ENCODE measurements at regions not wholly inside any gene's neighbourhood (a gene's known extent, or its start where the extent isn't known, plus 50 kb on each side); places are given as distances from the start of the nearest gene placed in this dataset.

DNA sequence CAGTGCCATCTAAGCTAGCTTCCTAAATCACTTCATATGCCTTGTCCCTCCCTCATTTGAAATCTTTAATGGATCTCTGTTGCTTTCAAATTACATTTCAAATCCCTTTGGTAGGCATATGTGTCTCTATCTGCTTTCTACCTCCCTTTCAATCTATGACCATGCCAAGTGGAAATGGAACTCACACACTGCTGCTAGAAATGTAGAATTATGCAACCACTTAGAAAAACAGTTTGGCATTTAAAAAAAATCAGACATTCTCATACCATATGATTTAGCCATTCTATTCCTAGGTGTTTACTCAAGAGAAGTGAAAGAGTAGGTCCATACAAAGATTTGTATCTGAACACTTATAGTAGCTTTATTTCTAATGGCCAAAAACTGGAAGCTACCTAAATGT, 413.5 kb upstream of the INTU start:
- Mint-ChIP-seq H3K4me3 (no peak overlapping the region), H3K27me3 (no peaks in the 10 kb centered on the region), H3K36me3 (no peaks in the 10 kb centered on the region), H3K27ac (no peak overlapping the region), H3K9me3 (peaks cover 9 to 11% of the 10 kb centered on the region in 2 donors), H3K4me1 (no peaks in the 10 kb centered on the region)
- ATAC-seq (replicated peaks): no peak
- no peak for DNase-seq

DNA sequence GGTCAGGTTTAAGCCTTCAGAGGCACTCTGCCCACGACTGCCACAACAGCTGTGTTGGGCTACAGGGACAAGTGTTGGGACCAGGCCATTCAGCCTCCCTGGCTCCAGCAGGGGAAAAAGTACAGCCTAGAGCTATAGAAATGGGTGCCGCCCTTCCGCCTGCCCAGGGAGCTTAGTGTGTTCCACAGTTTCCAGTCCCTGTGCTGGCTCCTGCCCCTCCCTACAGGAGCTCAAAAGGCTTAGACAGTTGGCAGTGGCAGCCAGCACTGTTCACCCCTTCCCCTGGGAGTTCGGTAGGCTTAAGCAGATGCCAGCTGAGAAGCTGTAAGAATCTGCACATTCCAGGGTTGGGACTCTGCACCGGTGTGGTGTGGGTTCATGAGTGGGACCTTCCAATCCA, 408.2 kb upstream of the INTU start:
- no peak overlapping the region for H3K27ac Mint-ChIP-seq

GRCh38 chr4:127229855-127230608, 402.7 kb upstream of the INTU start:
- no peak for ATAC-seq (replicated peaks)
- Mint-ChIP-seq H3K4me3 (no peak overlapping the region), H3K27ac (no peak overlapping the region), H3K4me1 (no peaks in the 10 kb centered on the region), H3K36me3 (no peaks in the 10 kb centered on the region), H3K27me3 (no peaks in the 10 kb centered on the region), H3K9me3 (peaks cover 0 to 4% of the 10 kb centered on the region in 2 donors)
- no peak for DNase-seq

More for the DNA sequence above, 408.2 kb upstream of the INTU start:
- Mint-ChIP-seq H3K9me3 (peaks cover 2 to 3% of the 10 kb centered on the region in 2 donors), H3K36me3 (no peaks in the 10 kb centered on the region), H3K4me3 (no peak overlapping the region), H3K4me1 (no peaks in the 10 kb centered on the region), H3K27me3 (no peaks in the 10 kb centered on the region)
- ATAC-seq (replicated peaks) (no peak), DNase-seq (no peak)

GRCh38 chr4:127236889-127237288, 395.9 kb upstream of the INTU start:
- ATAC-seq (replicated peaks) (no peak), DNase-seq (no peak)
- Mint-ChIP-seq H3K36me3 (no peaks in the 10 kb centered on the region), H3K4me3 (no peak overlapping the region), H3K27ac (no peak overlapping the region), H3K9me3 (no peaks in the 10 kb centered on the region), H3K27me3 (no peaks in the 10 kb centered on the region), H3K4me1 (no peaks in the 10 kb centered on the region)

DNA sequence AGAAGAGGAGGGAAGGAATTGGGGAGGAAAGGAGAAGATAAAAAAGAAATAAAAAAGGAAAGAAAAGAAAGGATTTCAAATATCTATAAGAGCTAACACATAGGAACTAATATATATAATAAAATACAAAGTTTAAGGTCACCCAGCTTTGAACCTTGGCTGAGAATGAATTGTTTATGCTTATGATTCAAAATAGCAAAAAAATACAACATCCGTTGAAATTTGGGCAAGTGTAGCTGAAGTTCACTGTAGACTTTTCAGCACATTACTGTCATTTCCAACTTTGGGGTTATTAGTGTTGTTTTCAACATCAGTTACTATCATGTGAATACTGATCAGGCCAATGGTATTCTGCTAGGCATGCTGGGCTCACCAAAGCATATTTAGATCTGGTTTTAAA, 395.2 kb upstream of the INTU start:
- no peak overlapping the region for H3K27ac Mint-ChIP-seq
- no peak for ATAC-seq (replicated peaks)
- H3K4me3 Mint-ChIP-seq: no peak overlapping the region
- DNase-seq: no peak
- H3K4me1 Mint-ChIP-seq: no peaks in the 10 kb centered on the region
- no peaks in the 10 kb centered on the region for H3K27me3 Mint-ChIP-seq
- no peaks in the 10 kb centered on the region for H3K36me3 Mint-ChIP-seq
- no peaks in the 10 kb centered on the region for H3K9me3 Mint-ChIP-seq

GRCh38 chr4:127238956-127239475, 393.7 kb upstream of the INTU start:
- Mint-ChIP-seq H3K27ac (no peak overlapping the region), H3K4me1 (no peaks in the 10 kb centered on the region), H3K4me3 (no peak overlapping the region), H3K27me3 (no peaks in the 10 kb centered on the region), H3K36me3 (no peaks in the 10 kb centered on the region), H3K9me3 (peaks cover 0 to 2% of the 10 kb centered on the region in 2 donors)
- ATAC-seq (replicated peaks) (no peak), DNase-seq (no peak)

DNA sequence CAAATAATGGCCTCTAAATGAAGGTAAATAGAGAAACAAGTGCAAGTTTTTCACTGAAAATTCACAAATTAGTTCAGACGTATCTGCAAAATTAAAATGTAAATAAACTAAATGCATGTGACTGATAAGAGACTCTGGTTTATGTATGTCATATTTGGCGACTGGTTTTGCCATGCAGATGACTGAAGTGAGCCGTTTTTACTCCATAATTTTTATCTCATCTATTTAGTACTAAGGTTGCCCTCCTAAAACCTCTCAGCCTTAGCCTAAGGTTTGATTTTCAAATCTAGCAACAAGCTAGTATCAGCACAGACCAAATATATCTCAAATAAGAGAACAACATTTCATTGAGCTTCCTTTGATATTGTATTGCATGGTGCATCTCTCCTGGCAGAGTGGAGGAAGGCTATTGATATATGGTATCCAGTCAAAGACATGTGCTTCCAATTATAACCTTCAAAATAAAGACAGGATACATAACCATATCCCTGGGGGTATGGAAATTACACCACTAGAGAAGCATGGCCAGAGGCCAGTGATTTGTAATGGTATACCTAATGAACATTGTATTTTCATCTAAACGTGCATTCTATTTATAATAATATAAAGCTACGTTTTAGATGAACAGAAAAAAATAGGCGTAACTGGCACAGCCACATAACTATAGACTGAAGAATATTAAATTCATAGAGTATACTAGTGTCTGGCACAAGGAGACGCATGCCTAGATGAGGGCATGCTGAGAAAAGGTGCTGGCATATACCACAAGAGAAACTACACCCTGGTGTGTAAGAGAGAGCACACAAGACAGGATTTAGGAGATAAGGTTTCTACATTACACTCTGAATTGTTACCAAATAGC, 392.6 kb upstream of the INTU start:
- ATAC-seq (replicated peaks) (no peak), DNase-seq (no peak)
- Mint-ChIP-seq H3K27ac (no peak overlapping the region), H3K9me3 (peaks cover 0 to 3% of the 10 kb centered on the region in 2 donors), H3K27me3 (no peaks in the 10 kb centered on the region), H3K36me3 (no peaks in the 10 kb centered on the region), H3K4me1 (no peaks in the 10 kb centered on the region), H3K4me3 (no peak overlapping the region)

DNA sequence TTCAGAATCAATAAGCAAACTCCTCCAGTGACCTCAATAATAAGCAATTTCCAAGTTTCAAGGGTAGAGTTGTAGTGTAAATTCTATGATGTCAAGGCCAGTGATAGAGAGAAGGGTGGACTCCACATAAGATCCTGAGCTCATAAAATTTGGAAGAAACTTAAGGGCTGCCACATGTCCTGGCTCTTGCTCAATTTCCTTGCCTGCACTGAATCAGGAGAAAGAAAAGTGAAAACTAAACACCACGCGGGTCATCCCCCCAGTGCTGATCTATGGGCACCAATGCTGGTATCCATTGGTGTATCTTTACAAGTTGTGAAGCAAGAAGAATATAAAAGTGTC, 392.0 kb upstream of the INTU start:
- DNase-seq (no peak), ATAC-seq (replicated peaks) (no peak)
- H3K27ac Mint-ChIP-seq: no peak overlapping the region
- H3K27me3 Mint-ChIP-seq: no peaks in the 10 kb centered on the region
- no peaks in the 10 kb centered on the region for H3K36me3 Mint-ChIP-seq
- H3K9me3 Mint-ChIP-seq: peaks cover 0 to 3% of the 10 kb centered on the region in 2 donors
- H3K4me3 Mint-ChIP-seq: no peak overlapping the region
- H3K4me1 Mint-ChIP-seq: no peaks in the 10 kb centered on the region

DNA sequence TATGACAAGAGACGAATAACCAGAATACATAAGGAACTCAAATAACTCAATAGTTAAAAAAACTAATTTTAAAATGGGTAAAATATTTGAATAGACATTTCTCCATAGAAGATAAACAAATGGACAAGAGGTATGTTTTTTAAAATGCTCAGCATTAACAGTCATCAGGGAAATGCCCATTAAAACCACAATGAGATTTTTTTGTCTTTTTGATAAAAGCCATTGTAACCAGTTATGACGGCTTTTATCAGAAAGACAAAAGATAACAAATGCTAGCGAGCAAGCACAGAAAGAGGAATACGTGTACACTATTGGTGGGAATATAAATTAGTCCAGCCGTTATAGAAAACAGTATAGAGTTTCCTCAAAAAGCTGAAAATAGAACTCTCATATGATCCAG, 388.2 kb upstream of the INTU start:
- H3K27ac Mint-ChIP-seq: no peak overlapping the region
- no peaks in the 10 kb centered on the region for H3K4me1 Mint-ChIP-seq
- no peak overlapping the region for H3K4me3 Mint-ChIP-seq
- ATAC-seq (replicated peaks) (no peak), DNase-seq (no peak)
- H3K9me3 Mint-ChIP-seq: peaks cover 0 to 10% of the 10 kb centered on the region in 2 donors
- H3K27me3 Mint-ChIP-seq: no peaks in the 10 kb centered on the region
- H3K36me3 Mint-ChIP-seq: no peaks in the 10 kb centered on the region

DNA sequence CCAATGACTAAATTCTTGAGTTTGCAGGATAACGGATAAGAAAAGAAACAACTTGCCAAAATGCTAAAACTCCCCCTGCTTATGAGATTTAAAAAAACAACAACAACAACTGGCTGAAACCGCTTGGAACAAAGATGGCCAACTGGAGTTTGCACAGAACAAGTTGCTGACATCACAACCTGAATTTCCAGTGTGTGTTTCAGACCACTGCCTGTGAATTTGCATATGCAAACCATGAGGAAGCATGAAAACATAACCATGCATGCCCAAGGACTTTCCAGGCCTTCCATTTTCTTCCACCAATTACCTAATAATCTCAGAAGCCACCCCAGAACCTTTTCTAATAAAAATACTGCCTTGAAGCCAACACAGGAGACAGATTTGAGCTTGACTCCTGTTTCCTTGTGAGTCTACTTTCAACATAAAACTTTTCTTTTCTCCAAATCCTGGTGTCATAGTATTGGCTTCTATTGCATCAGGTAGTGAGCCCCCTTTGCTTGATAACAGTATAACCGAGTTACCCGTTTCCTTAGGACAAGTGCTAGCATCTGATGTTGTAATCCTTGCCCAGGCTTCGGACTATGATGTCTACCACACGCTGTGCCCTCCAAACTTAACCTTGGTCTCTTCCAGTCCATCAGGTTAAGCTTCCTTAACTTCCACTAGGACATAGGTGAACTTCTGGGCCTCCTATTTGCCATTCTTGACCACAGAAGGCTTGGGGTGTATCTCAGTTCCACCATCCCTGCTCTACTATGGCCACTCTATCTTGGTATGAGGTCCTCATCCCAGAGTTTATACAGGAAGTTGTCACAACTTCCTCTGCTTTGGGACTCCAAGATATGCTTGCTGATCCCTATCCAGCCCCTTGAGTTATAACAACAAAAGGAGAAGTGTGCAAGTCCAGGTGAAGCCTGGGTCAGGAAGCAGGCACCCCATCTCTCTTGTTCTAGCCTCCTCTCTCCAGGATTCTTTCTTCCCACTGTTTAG, 385.5 kb upstream of the INTU start:
- no peak overlapping the region for H3K27ac Mint-ChIP-seq
- H3K36me3 Mint-ChIP-seq: no peaks in the 10 kb centered on the region
- ATAC-seq (replicated peaks) (no peak), DNase-seq (no peak)
- H3K27me3 Mint-ChIP-seq: no peaks in the 10 kb centered on the region
- H3K4me3 Mint-ChIP-seq: no peak overlapping the region
- H3K9me3 Mint-ChIP-seq: peaks cover 0 to 10% of the 10 kb centered on the region in 2 donors
- H3K4me1 Mint-ChIP-seq: no peaks in the 10 kb centered on the region

GRCh38 chr4:127249066-127249766, 383.5 kb upstream of the INTU start:
- Mint-ChIP-seq H3K27ac (no peak overlapping the region), H3K4me3 (no peak overlapping the region), H3K27me3 (no peaks in the 10 kb centered on the region), H3K9me3 (peaks cover 0 to 8% of the 10 kb centered on the region in 2 donors), H3K36me3 (no peaks in the 10 kb centered on the region), H3K4me1 (no peaks in the 10 kb centered on the region)
- DNase-seq (no peak), ATAC-seq (replicated peaks) (no peak)

GRCh38 chr4:127249767-127250108, 383.0 kb upstream of the INTU start:
- no peak overlapping the region for H3K27ac Mint-ChIP-seq
- H3K36me3 Mint-ChIP-seq: no peaks in the 10 kb centered on the region
- H3K27me3 Mint-ChIP-seq: no peaks in the 10 kb centered on the region
- DNase-seq: no peak
- no peak for ATAC-seq (replicated peaks)
- peaks cover 0 to 8% of the 10 kb centered on the region in 2 donors for H3K9me3 Mint-ChIP-seq
- no peaks in the 10 kb centered on the region for H3K4me1 Mint-ChIP-seq
- H3K4me3 Mint-ChIP-seq: no peak overlapping the region

DNA sequence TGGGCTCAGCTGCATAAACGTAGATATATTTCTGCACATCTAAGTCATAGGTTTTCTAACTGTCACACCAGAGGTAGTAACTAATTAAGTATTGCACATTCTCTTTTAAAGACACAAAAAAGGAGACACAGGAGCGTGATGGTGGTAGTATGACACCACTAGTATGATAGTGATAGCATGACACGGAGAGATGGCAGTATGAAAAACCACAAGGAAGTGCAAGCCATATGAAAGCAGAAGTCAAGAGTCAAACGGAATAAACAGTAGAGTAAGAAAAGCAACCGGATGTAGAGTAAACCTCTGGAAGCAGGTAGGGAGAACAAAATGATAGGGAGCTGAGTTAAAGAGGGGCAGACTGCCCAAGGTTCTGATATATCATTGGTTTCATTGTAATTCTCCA, 382.2 kb upstream of the INTU start:
- Mint-ChIP-seq H3K4me3 (no peak overlapping the region), H3K9me3 (peaks cover 0 to 7% of the 10 kb centered on the region in 2 donors), H3K27ac (no peak overlapping the region), H3K4me1 (no peaks in the 10 kb centered on the region), H3K27me3 (no peaks in the 10 kb centered on the region), H3K36me3 (no peaks in the 10 kb centered on the region)
- no peak for DNase-seq
- ATAC-seq (replicated peaks): no peak

GRCh38 chr4:127251423-127251822, 381.3 kb upstream of the INTU start:
- no peak for ATAC-seq (replicated peaks)
- H3K4me1 Mint-ChIP-seq: no peaks in the 10 kb centered on the region
- no peak overlapping the region for H3K27ac Mint-ChIP-seq
- DNase-seq: no peak
- peaks cover 0 to 7% of the 10 kb centered on the region in 2 donors for H3K9me3 Mint-ChIP-seq
- H3K27me3 Mint-ChIP-seq: no peaks in the 10 kb centered on the region
- no peaks in the 10 kb centered on the region for H3K36me3 Mint-ChIP-seq
- no peak overlapping the region for H3K4me3 Mint-ChIP-seq
